ENCODE measurements at regions not wholly inside any gene's neighbourhood (a gene's known extent, or its start where the extent isn't known, plus 50 kb on each side); places are given as distances from the start of the nearest gene placed in this dataset.

GRCh38 chr4:165631912-165632311 is 241.1 kb upstream of the TLL1 start:
- no peak overlapping the region for H3K4me3 ChIP-seq (ENCODE audit: severe bottlenecking)
- no peak for TF ChIP-seq CTCF (IDR thresholded peaks at IDR 0.05; ENCODE audit: poor library complexity, severe bottlenecking)
- DNase-seq (ENCODE audit: low spot score): no peak
- no peak for ATAC-seq (ENCODE audit: low read depth)
- no peaks in the 10 kb centered on the region for H3K27me3 ChIP-seq (ENCODE audit: insufficient read depth, poor library complexity, severe bottlenecking)
- peak overlapping the region; percentile 34 for H3K27ac ChIP-seq (ENCODE audit: poor library complexity, severe bottlenecking)
- H3K9me3 ChIP-seq (ENCODE audit: severe bottlenecking): peaks cover 2% of the 10 kb centered on the region
- H3K36me3 ChIP-seq (ENCODE audit: low read depth): no peaks in the 10 kb centered on the region
- H3K4me1 ChIP-seq (ENCODE audit: insufficient read depth, poor library complexity, severe bottlenecking): no peaks in the 10 kb centered on the region

- Histone ChIP-seq H3K4me1 (ENCODE audit: insufficient read depth, poor library complexity, severe bottlenecking) (no peaks in the 10 kb centered on the region), H3K36me3 (ENCODE audit: low read depth) (no peaks in the 10 kb centered on the region), H3K4me3 (ENCODE audit: severe bottlenecking) (no peak overlapping the region), H3K9me3 (ENCODE audit: severe bottlenecking) (peaks cover 2% of the 10 kb centered on the region), H3K27ac (ENCODE audit: poor library complexity, severe bottlenecking) (no peak overlapping the region), H3K27me3 (ENCODE audit: insufficient read depth, poor library complexity, severe bottlenecking) (no peaks in the 10 kb centered on the region)
- no peak for ATAC-seq (ENCODE audit: low read depth)
- no peak for TF ChIP-seq CTCF (IDR thresholded peaks at IDR 0.05; ENCODE audit: poor library complexity, severe bottlenecking)
- no peak for DNase-seq (ENCODE audit: low spot score)
Measured at GRCh38 chr4:165634766-165635165, 238.3 kb upstream of the TLL1 start.

- no peaks in the 10 kb centered on the region for H3K27me3 ChIP-seq (ENCODE audit: insufficient read depth, poor library complexity, severe bottlenecking)
- TF ChIP-seq CTCF (IDR thresholded peaks at IDR 0.05; ENCODE audit: poor library complexity, severe bottlenecking): no peak
- no peak overlapping the region for H3K27ac ChIP-seq (ENCODE audit: poor library complexity, severe bottlenecking)
- no peak overlapping the region for H3K4me3 ChIP-seq (ENCODE audit: severe bottlenecking)
- peaks cover 2% of the 10 kb centered on the region for H3K9me3 ChIP-seq (ENCODE audit: severe bottlenecking)
- ATAC-seq (ENCODE audit: low read depth) (no peak), DNase-seq (ENCODE audit: low spot score) (no peak)
- H3K4me1 ChIP-seq (ENCODE audit: insufficient read depth, poor library complexity, severe bottlenecking): no peaks in the 10 kb centered on the region
- H3K36me3 ChIP-seq (ENCODE audit: low read depth): no peaks in the 10 kb centered on the region
Measured at GRCh38 chr4:165635381-165635780, 237.7 kb upstream of the TLL1 start.

- DNase-seq (ENCODE audit: low spot score) (no peak), ATAC-seq (ENCODE audit: low read depth) (no peak)
- no peak for TF ChIP-seq CTCF (IDR thresholded peaks at IDR 0.05; ENCODE audit: poor library complexity, severe bottlenecking)
- peaks cover 2% of the 10 kb centered on the region for H3K9me3 ChIP-seq (ENCODE audit: severe bottlenecking)
- H3K4me3 ChIP-seq (ENCODE audit: severe bottlenecking): no peak overlapping the region
- H3K27me3 ChIP-seq (ENCODE audit: insufficient read depth, poor library complexity, severe bottlenecking): no peaks in the 10 kb centered on the region
- H3K36me3 ChIP-seq (ENCODE audit: low read depth): no peaks in the 10 kb centered on the region
- no peaks in the 10 kb centered on the region for H3K4me1 ChIP-seq (ENCODE audit: insufficient read depth, poor library complexity, severe bottlenecking)
- no peak overlapping the region for H3K27ac ChIP-seq (ENCODE audit: poor library complexity, severe bottlenecking)
Measured at GRCh38 chr4:165635951-165636350, 237.1 kb upstream of the TLL1 start.

- H3K4me1 ChIP-seq (ENCODE audit: insufficient read depth, poor library complexity, severe bottlenecking): no peaks in the 10 kb centered on the region
- DNase-seq (ENCODE audit: low spot score) (no peak), ATAC-seq (ENCODE audit: low read depth) (no peak)
- no peaks in the 10 kb centered on the region for H3K27me3 ChIP-seq (ENCODE audit: insufficient read depth, poor library complexity, severe bottlenecking)
- no peaks in the 10 kb centered on the region for H3K9me3 ChIP-seq (ENCODE audit: severe bottlenecking)
- H3K4me3 ChIP-seq (ENCODE audit: severe bottlenecking): no peak overlapping the region
- no peak for TF ChIP-seq CTCF (IDR thresholded peaks at IDR 0.05; ENCODE audit: poor library complexity, severe bottlenecking)
- H3K36me3 ChIP-seq (ENCODE audit: low read depth): no peaks in the 10 kb centered on the region
- H3K27ac ChIP-seq (ENCODE audit: poor library complexity, severe bottlenecking): no peak overlapping the region
Measured at GRCh38 chr4:165651901-165652300, 221.1 kb upstream of the TLL1 start.

Measured in RWPE2 (cell line).